Activated naive CD8-positive, alpha-beta T cell treated with anti-CD3 and anti-CD28 coated beads, Interleukin-2, amount 10 ng/mL, durations not matched to agents 7 days and 5 days (primary cell): ENCODE measurements at regions not wholly inside any gene's neighbourhood (a gene's known extent, or its start where the extent isn't known, plus 50 kb on each side); places are given as distances from the start of the nearest gene placed in this dataset.
"Not testable (repeated sequence)": the region's sequence is repeated elsewhere in the genome, so short reads cannot be mapped to it uniquely, and the experiment has no call there.

Experiments used
- ATAC-seq: fragments of 150-1000 bp; cut with Tn5 transposase; one replicate; pipeline ENCODE4 v1.10.0; 2021; ENCODE audit warnings: low read depth, moderate library complexity
- POLR2A ChIA-PET: fragments of 350-600 bp; sonication (Branson Sonifier 250); formaldehyde crosslinking; loops from one replicate; lab custom pipeline; 2021; ENCODE audit warnings: antibody characterized with exemption; lab: Charles Lee
- DNase-seq: peaks from one replicate; pipeline ENCODE4 v3.0.0; 2021
- H3K27ac Mint-ChIP-seq: one replicate; pipeline ENCODE4 v1.8.0; 2022; ENCODE audit warnings: mild to moderate bottlenecking, mixed read lengths
- H3K27me3 Mint-ChIP-seq: one replicate; pipeline ENCODE4 v1.8.0; 2022; ENCODE audit warnings: mild to moderate bottlenecking, moderate library complexity, mixed read lengths
- H3K36me3 Mint-ChIP-seq: one replicate; pipeline ENCODE4 v1.8.0; 2021; ENCODE audit warnings: mild to moderate bottlenecking, mixed read lengths
- H3K4me1 Mint-ChIP-seq: one replicate; pipeline ENCODE4 v1.8.0; 2021; ENCODE audit warnings: mixed read lengths
- H3K4me3 Mint-ChIP-seq: one replicate; pipeline ENCODE4 v1.8.0; 2022; ENCODE audit warnings: mild to moderate bottlenecking, moderate library complexity, mixed read lengths
- H3K9me3 Mint-ChIP-seq: one replicate; pipeline ENCODE4 v1.8.0; 2021; ENCODE audit warnings: mixed read lengths

DNA sequence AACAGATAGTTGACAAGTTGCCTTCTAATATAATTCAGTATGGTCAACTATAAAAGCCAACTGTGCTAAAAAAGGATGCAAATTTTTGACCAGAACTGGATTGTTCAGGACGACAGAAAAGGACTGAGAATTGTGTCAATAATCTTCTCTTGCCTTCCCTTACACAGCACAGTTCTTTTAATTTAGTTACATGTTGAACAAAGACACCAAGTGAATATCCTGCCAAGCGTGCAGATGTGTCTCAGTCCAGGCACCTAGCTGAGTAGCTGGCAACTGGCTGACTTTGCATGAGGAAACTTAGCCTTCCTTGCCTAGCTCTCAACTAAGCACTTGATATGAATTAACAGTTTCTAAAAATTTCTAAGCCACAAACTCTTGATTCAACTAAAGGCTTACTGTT, 801.4 kb downstream of the BCL11A start:
- Mint-ChIP-seq H3K4me1 (no peaks in the 10 kb centered on the region), H3K4me3 (no peak overlapping the region), H3K36me3 (no peaks in the 10 kb centered on the region), H3K27me3 (peaks cover 6% of the 10 kb centered on the region), H3K27ac (no peak overlapping the region), H3K9me3 (no peaks in the 10 kb centered on the region)
- DNase-seq (no peak), ATAC-seq (no peak)
- POLR2A ChIA-PET: no interaction called here

GRCh38 chr2:59751214-59751613, 802.2 kb downstream of the BCL11A start:
- H3K9me3 Mint-ChIP-seq, H3K27me3 Mint-ChIP-seq, H3K27ac Mint-ChIP-seq, H3K36me3 Mint-ChIP-seq, ATAC-seq, POLR2A ChIA-PET, H3K4me1 Mint-ChIP-seq, H3K4me3 Mint-ChIP-seq, DNase-seq: not testable (repeated sequence)

DNA sequence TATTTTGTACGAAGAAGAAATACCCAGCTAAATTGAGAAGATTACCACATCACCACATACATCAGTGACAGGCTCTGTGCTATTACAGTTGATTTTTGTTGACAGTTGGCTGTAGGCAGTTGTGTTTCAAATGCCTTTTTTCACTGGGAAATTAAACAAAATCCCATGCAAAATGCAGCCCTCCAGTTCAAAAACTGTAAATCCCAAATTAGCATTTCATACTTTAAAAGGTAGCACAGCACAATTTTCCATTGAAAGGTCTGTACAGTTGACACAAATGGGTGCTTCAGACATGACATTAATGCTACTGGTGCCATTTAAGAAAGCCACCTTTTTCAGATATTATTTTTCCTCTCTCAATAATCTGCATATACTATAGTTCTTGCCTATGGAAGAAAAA, 807.2 kb downstream of the BCL11A start:
- Mint-ChIP-seq H3K27me3 (peaks cover 6% of the 10 kb centered on the region), H3K9me3 (no peaks in the 10 kb centered on the region), H3K36me3 (no peaks in the 10 kb centered on the region), H3K4me3 (no peak overlapping the region), H3K27ac (no peak overlapping the region), H3K4me1 (no peaks in the 10 kb centered on the region)
- POLR2A ChIA-PET: no interaction called here
- DNase-seq (no peak), ATAC-seq (no peak)

GRCh38 chr2:59745085-59745484, 808.4 kb downstream of the BCL11A start:
- POLR2A ChIA-PET: no interaction called here
- no peak overlapping the region for H3K27ac Mint-ChIP-seq
- H3K9me3 Mint-ChIP-seq: no peaks in the 10 kb centered on the region
- H3K4me3 Mint-ChIP-seq: no peak overlapping the region
- peaks cover 6% of the 10 kb centered on the region for H3K27me3 Mint-ChIP-seq
- DNase-seq: no peak
- no peaks in the 10 kb centered on the region for H3K4me1 Mint-ChIP-seq
- no peak for ATAC-seq
- H3K36me3 Mint-ChIP-seq: no peaks in the 10 kb centered on the region

DNA sequence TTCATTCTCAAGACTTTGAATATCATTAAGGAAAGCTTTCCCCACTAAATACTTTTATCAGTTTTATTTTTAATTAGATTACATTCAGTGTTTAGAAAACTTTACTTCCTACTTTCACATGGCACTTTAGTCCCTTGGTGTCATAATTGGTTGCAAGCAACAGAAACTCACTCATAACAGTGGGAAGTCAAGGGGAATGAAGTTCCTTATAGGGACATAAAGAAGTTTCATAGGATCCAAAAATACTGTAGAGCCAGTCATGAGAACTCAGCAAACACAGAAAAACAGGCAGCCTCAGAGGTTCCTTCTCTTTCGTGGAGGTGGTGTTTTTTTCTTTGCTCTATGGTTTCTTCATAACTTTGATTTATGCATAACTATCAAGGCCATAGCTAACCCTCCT, 809.0 kb downstream of the BCL11A start:
- Mint-ChIP-seq H3K36me3 (no peaks in the 10 kb centered on the region), H3K27ac (no peak overlapping the region), H3K27me3 (peaks cover 6% of the 10 kb centered on the region), H3K4me1 (no peaks in the 10 kb centered on the region), H3K9me3 (no peaks in the 10 kb centered on the region), H3K4me3 (no peak overlapping the region)
- DNase-seq (no peak), ATAC-seq (no peak)
- POLR2A ChIA-PET: no interaction called here

DNA sequence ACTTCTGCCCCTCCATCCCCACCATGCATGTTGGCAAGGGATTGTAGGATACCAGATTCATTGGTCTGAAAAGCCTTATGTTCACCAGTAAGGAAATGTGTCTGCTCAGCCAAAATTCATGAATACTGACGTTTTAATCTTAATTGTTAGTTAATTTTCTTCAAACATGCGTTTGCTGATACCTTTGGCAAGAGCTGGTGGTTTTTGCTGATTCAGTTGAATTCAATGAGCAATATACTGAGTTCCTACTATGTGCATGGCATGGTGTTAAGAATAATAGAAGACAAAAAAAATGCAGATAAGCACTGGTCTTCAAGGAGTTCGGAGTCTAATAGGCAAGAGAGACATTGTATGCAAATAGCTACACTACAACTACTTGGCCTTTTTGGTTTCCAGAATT, 811.6 kb downstream of the BCL11A start:
- DNase-seq: no peak
- ATAC-seq: no peak
- POLR2A ChIA-PET: no interaction called here
- no peaks in the 10 kb centered on the region for H3K9me3 Mint-ChIP-seq
- H3K36me3 Mint-ChIP-seq: no peaks in the 10 kb centered on the region
- no peaks in the 10 kb centered on the region for H3K27me3 Mint-ChIP-seq
- H3K4me1 Mint-ChIP-seq: no peaks in the 10 kb centered on the region
- no peak overlapping the region for H3K27ac Mint-ChIP-seq
- no peak overlapping the region for H3K4me3 Mint-ChIP-seq

DNA sequence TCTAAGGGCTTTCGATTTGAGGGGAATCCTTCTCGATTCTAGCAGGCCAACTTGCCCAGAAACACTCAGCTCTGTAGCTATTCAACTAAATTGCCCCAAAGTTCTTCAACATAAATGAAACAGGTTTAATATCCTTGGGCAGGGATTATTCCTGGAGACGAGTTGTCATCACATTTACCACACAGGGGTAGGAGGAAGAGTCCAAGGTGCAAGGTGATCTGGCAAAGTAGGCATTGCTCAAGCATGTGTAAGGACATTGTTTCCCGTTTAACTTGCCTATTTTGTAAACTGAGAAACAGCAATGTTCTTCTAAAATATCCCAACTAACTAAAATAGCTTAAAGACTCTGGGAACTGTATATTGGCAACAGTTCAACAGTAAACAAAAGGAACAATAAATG, 814.3 kb downstream of the BCL11A start:
- no peaks in the 10 kb centered on the region for H3K9me3 Mint-ChIP-seq
- no peak overlapping the region for H3K27ac Mint-ChIP-seq
- DNase-seq: no peak
- ATAC-seq: no peak
- H3K36me3 Mint-ChIP-seq: no peaks in the 10 kb centered on the region
- H3K27me3 Mint-ChIP-seq: no peaks in the 10 kb centered on the region
- no peaks in the 10 kb centered on the region for H3K4me1 Mint-ChIP-seq
- POLR2A ChIA-PET: no interaction called here
- no peak overlapping the region for H3K4me3 Mint-ChIP-seq

GRCh38 chr2:59737299-59737698, 816.2 kb downstream of the BCL11A start:
- Mint-ChIP-seq H3K36me3 (no peaks in the 10 kb centered on the region), H3K4me3 (no peak overlapping the region), H3K27ac (no peak overlapping the region), H3K27me3 (peaks cover 2% of the 10 kb centered on the region), H3K4me1 (no peaks in the 10 kb centered on the region), H3K9me3 (no peaks in the 10 kb centered on the region)
- POLR2A ChIA-PET: no interaction called here
- DNase-seq (no peak), ATAC-seq (no peak)

GRCh38 chr2:59734743-59735142, 818.7 kb downstream of the BCL11A start:
- Mint-ChIP-seq H3K27me3 (peaks cover 2% of the 10 kb centered on the region), H3K27ac (no peak overlapping the region), H3K4me3 (no peak overlapping the region), H3K36me3 (no peaks in the 10 kb centered on the region), H3K9me3 (no peaks in the 10 kb centered on the region), H3K4me1 (no peaks in the 10 kb centered on the region)
- POLR2A ChIA-PET: no interaction called here
- DNase-seq: no peak
- ATAC-seq: no peak

DNA sequence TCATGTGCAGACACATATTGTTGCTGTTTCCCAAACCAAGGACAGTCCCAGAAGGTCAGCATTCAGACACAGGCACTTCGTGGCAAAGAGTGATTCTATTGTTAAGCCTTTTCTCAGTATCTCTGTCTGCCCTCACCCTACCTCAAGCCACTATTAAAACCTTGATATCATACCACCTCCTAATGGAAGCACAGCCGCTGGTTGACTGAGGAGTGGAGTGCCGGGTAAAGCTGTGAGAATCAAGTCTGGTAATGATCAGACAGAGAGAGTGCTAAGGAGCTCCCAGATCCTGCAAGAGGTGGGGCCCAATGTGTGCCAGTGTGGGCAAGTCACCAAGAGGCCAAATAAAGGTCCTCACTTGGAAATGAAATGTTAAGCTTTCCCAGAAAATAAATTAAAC, 819.5 kb downstream of the BCL11A start:
- H3K36me3 Mint-ChIP-seq: no peaks in the 10 kb centered on the region
- DNase-seq: no peak
- H3K4me3 Mint-ChIP-seq: no peak overlapping the region
- no peak for ATAC-seq
- peaks cover 2% of the 10 kb centered on the region for H3K27me3 Mint-ChIP-seq
- no peaks in the 10 kb centered on the region for H3K9me3 Mint-ChIP-seq
- POLR2A ChIA-PET: no interaction called here
- no peaks in the 10 kb centered on the region for H3K4me1 Mint-ChIP-seq
- H3K27ac Mint-ChIP-seq: no peak overlapping the region

DNA sequence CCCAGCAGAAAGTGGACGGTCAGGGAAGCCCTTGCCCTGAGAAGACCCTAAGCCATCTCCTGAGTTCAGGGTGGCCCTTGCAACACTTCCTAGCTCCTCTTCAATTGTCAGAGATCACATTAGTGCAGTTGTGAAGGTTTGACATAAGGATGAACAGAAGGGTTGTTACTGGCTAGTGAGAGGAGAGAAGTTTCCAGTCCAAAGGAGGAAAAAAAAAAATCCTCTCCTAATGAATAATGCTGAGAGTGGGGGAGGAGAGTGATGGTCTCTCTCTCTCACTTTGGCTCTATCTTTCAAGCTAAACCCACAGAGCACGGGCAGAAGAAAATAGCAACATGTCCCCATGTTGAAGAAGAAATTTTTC, 819.9 kb downstream of the BCL11A start:
- Mint-ChIP-seq H3K27ac (no peak overlapping the region), H3K4me1 (no peaks in the 10 kb centered on the region), H3K4me3 (no peak overlapping the region), H3K9me3 (no peaks in the 10 kb centered on the region), H3K36me3 (no peaks in the 10 kb centered on the region), H3K27me3 (peaks cover 2% of the 10 kb centered on the region)
- no peak for DNase-seq
- POLR2A ChIA-PET: no interaction called here
- ATAC-seq: no peak

DNA sequence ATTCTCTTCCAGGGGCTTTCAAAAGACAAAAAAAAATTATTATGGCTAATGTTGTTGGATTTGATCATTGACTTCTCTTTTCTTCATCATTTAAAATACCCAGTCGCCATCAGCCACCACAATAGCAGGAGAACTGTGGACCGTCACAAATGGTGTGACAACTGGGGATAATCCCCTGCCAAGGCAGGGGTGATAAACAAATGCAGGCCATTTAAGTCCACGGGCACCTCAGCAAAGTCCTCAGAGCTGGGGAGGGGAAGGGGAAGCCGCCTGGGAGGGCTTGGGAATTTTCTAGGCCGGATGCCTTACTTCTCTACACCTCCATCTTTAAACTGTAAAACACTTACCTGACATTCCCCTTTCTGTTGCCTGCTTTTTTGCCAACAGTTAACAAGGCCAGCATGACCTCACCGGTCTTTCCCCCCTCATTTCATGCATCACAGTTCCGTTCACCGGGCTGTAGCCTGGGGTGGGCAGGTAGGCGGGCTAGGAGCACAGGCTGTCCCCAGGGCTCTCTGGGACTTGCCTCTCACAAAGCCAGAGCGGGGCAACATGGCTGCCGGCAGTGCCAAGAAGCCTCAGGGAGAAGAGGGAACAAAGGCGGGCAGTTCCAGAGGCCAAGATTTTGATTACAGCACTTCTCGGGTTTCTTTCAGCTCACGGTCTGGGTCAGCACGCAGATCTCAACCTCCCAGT, 820.4 kb downstream of the BCL11A start:
- no peak for DNase-seq
- H3K9me3 Mint-ChIP-seq: no peaks in the 10 kb centered on the region
- no peak for ATAC-seq
- no peaks in the 10 kb centered on the region for H3K4me1 Mint-ChIP-seq
- H3K27ac Mint-ChIP-seq: no peak overlapping the region
- H3K27me3 Mint-ChIP-seq: peaks cover 2% of the 10 kb centered on the region
- H3K4me3 Mint-ChIP-seq: no peak overlapping the region
- H3K36me3 Mint-ChIP-seq: no peaks in the 10 kb centered on the region
- POLR2A ChIA-PET: no interaction called here

- no peak overlapping the region for H3K4me3 Mint-ChIP-seq
- no peaks in the 10 kb centered on the region for H3K27me3 Mint-ChIP-seq
- no peak for ATAC-seq
- no peaks in the 10 kb centered on the region for H3K9me3 Mint-ChIP-seq
- H3K36me3 Mint-ChIP-seq: no peaks in the 10 kb centered on the region
- peaks cover 4% of the 10 kb centered on the region for H3K4me1 Mint-ChIP-seq
- POLR2A ChIA-PET: interaction anchor here (0.5 kb wide), 1 partner anchor 1840 kb away, joined by 3 read pairs; no protein-coding TSS in a partner anchor
- H3K27ac Mint-ChIP-seq: no peak overlapping the region
- DNase-seq: no peak
Observed at GRCh38 chr2:59727121-59727590, 826.3 kb downstream of the BCL11A start.

- peaks cover 4% of the 10 kb centered on the region for H3K4me1 Mint-ChIP-seq
- POLR2A ChIA-PET: no interaction called here
- peak overlapping the region; percentile 13 for H3K4me3 Mint-ChIP-seq
- DNase-seq: no peak
- no peaks in the 10 kb centered on the region for H3K36me3 Mint-ChIP-seq
- no peaks in the 10 kb centered on the region for H3K27me3 Mint-ChIP-seq
- peak; percentile 36 for ATAC-seq
- H3K27ac Mint-ChIP-seq: no peak overlapping the region
- no peaks in the 10 kb centered on the region for H3K9me3 Mint-ChIP-seq
Observed at GRCh38 chr2:59726228-59727120, 827.0 kb downstream of the BCL11A start.
